HepG2 (cell line): ENCODE measurements at regions not wholly inside any gene's neighbourhood (a gene's known extent, or its start where the extent isn't known, plus 50 kb on each side); places are given as distances from the start of the nearest gene placed in this dataset.

Source experiments
- CBFB ChIP-seq: sonication (generic); formaldehyde crosslinking; IDR thresholded peaks from 2 replicates; pipeline ENCODE4 v1.4.0; 2020; ENCODE audit warnings: missing genetic modification reagents
- DPF2 ChIP-seq: sonication (generic); formaldehyde crosslinking; IDR thresholded peaks from 2 replicates; pipeline ENCODE4 v1.4.0; 2020; ENCODE audit warnings: mild to moderate bottlenecking, low read depth, missing genetic modification reagents, borderline replicate concordance
- FOSL1 ChIP-seq: sonication (generic); formaldehyde crosslinking; IDR thresholded peaks from 2 replicates; pipeline ENCODE4 v1.9.0; 2021; ENCODE audit warnings: missing genetic modification reagents, borderline replicate concordance
- FUBP1 ChIP-seq: sonication (generic); formaldehyde crosslinking; IDR thresholded peaks from 2 replicates; pipeline ENCODE4 v1.5.1; 2020; ENCODE audit warnings: missing genetic modification reagents, mild to moderate bottlenecking, borderline replicate concordance
- JUN ChIP-seq: sonication (generic); formaldehyde crosslinking; IDR thresholded peaks from 2 replicates; pipeline ENCODE4 v1.4.0; 2020; ENCODE audit warnings: mild to moderate bottlenecking, missing genetic modification reagents
- MAFK ChIP-seq, 2 experiments: IDR thresholded peaks in 1 of 2; conservative IDR thresholded peaks in 1 of 2; 2 replicates each; pipeline ENCODE4 v1.6.1; 2011; ENCODE audit warnings: improper control_type of control experiment in 2 of 2, low read length in 2 of 2
- POLR2A ChIP-seq, 2 experiments: IDR thresholded peaks; 2 replicates each; pipeline ENCODE4 v1.6.1; 2011; ENCODE audit warnings: low read depth in 2 of 2, low read length in 2 of 2, mild to moderate bottlenecking in 1 of 2, moderate library complexity in 1 of 2; ENCODE audit not compliant: insufficient read depth in 1 of 2
- ZSCAN30 ChIP-seq: sonication (generic); formaldehyde crosslinking; IDR thresholded peaks from 2 replicates; pipeline ENCODE4 v1.5.0; 2020; ENCODE audit warnings: mild to moderate bottlenecking, missing genetic modification reagents

- TF ChIP-seq ZSCAN30 (CRISPR knock-in tag): no peak
- no peak for TF ChIP-seq MAFK (conservative IDR thresholded peaks at IDR 0.05 in 1 of 2, IDR thresholded peaks at IDR 0.05 in 1 of 2; ENCODE audit: low read length in 2 of 2)
- no peak for TF ChIP-seq DPF2
- TF ChIP-seq CBFB (CRISPR knock-in tag): no peak
- no peak for TF ChIP-seq JUN
- TF ChIP-seq FOSL1: no peak
- no peak for TF ChIP-seq POLR2A (IDR thresholded peaks at IDR 0.05; ENCODE audit: insufficient read depth in 1 of 2, low read depth in 2 of 2, low read length in 2 of 2)
- TF ChIP-seq FUBP1 (CRISPR knock-in tag): no peak
These were observed 364.8 kb downstream of the RPS6KC1 start for GRCh38 chr1:213415691-213416380.
